BJ (cell line): ENCODE measurements at regions not wholly inside any gene's neighbourhood (a gene's known extent, or its start where the extent isn't known, plus 50 kb on each side); places are given as distances from the start of the nearest gene placed in this dataset.

Experiments
- CTCF ChIA-PET: fragments of 350-600 bp; formaldehyde crosslinking; extraction: SDS; loops from one replicate; lab custom pipeline; 2021; ENCODE audit warnings: antibody characterized with exemption, inconsistent platforms; lab: Yijun Ruan, JAX
- POLR2A ChIA-PET: fragments of 300-600 bp; sonication (Branson Sonifier 250); formaldehyde crosslinking; extraction: SDS; loops from one replicate; lab custom pipeline; 2021; ENCODE audit warnings: antibody characterized with exemption; lab: Charles Lee
- DNase-seq: peaks from one replicate; pipeline ENCODE4 v3.0.0-alpha.2; 2011; ENCODE audit warnings: low read depth
- H3K27me3 ChIP-seq: 2 replicates; pipeline ENCODE4 v1.6.0; 2011; ENCODE audit warnings: low read length; ENCODE audit not compliant: control insufficient read depth, insufficient read depth
- H3K36me3 ChIP-seq: 2 replicates; pipeline ENCODE4 v1.5.1; 2011; ENCODE audit warnings: low read length; ENCODE audit not compliant: control insufficient read depth, insufficient read depth
- H3K4me3 ChIP-seq: 2 replicates; pipeline ENCODE4 v1.5.1; 2011; ENCODE audit warnings: low read depth, mild to moderate bottlenecking, control low read depth, low read length
- TF ChIP-seq, protein P1 (sequence below): IDR thresholded peaks from 2 replicates; pipeline ENCODE4 v1.5.1; 2011; ENCODE audit warnings: low read depth, mild to moderate bottlenecking, control low read depth, inconsistent platforms, low read length, moderate library complexity; ENCODE audit not compliant: insufficient read depth

DNA sequence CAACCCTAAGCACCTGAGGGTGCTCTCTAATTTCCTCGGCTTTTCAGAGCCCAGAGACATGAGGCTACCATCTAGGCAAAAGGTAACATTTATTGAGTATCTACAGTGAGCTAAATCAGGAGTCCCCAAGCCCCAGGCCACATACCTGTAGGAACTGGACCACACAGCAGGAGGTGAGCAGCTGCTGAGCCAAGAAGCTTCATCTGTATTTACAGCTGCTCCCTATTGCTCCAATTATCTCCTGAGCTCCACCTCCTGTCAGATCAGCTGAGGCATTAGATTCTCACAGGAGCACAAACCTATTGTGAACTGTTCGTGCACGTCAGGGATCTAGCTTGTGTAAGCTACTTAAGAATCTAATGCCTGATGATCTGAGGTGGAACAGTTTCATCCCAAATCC lies 70.2 kb downstream of the RND3 start:
- H3K4me3 ChIP-seq, result no peak overlapping the region
- POLR2A ChIA-PET, result no interaction called here
- no peaks in the 10 kb centered on the region for H3K36me3 ChIP-seq
- no peaks in the 10 kb centered on the region for H3K27me3 ChIP-seq
- no peak for DNase-seq
- TF ChIP-seq, protein P1, sequence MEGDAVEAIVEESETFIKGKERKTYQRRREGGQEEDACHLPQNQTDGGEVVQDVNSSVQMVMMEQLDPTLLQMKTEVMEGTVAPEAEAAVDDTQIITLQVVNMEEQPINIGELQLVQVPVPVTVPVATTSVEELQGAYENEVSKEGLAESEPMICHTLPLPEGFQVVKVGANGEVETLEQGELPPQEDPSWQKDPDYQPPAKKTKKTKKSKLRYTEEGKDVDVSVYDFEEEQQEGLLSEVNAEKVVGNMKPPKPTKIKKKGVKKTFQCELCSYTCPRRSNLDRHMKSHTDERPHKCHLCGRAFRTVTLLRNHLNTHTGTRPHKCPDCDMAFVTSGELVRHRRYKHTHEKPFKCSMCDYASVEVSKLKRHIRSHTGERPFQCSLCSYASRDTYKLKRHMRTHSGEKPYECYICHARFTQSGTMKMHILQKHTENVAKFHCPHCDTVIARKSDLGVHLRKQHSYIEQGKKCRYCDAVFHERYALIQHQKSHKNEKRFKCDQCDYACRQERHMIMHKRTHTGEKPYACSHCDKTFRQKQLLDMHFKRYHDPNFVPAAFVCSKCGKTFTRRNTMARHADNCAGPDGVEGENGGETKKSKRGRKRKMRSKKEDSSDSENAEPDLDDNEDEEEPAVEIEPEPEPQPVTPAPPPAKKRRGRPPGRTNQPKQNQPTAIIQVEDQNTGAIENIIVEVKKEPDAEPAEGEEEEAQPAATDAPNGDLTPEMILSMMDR, result no peak
- CTCF ChIA-PET, result interaction anchor here (1.1 kb wide), 1 partner anchor 17 kb away, joined by 4 read pairs; no protein-coding TSS in a partner anchor

DNA sequence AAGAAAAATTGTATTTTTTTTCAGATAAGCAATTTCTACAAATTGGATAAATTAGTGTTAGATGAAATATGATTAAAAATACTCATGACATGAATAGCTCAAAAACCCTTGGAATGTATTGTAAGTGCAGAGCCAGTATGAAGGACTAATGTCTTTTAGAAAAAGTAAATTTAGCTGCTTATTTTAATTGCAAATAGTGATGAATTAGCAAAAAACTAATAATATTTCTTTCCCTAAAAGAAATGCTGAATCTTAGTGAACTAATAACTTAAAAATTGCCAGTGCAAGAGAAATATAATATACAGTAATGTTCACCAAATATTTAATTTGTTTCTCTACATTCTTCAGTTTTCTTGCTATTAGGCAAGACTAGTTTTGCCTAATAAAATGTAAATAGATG lies 72.4 kb downstream of the RND3 start:
- ChIA-PET CTCF (interaction anchor here (1.0 kb wide), 1 partner anchor 10 kb away, joined by 6 read pairs; no protein-coding TSS in a partner anchor), POLR2A (no interaction called here)

GRCh38 chr2:150413910-150414309 lies 73.6 kb downstream of the RND3 start:
- DNase-seq, result no peak
- Histone ChIP-seq H3K4me3 (no peak overlapping the region), H3K27me3 (no peaks in the 10 kb centered on the region), H3K36me3 (no peaks in the 10 kb centered on the region)
- POLR2A ChIA-PET, result no interaction called here
- CTCF ChIA-PET, result interaction anchor here (0.6 kb wide), 1 partner anchor 28 kb away, joined by 3 read pairs; no protein-coding TSS in a partner anchor
- TF ChIP-seq, protein P1, result no peak

More for the DNA sequence above, 72.4 kb downstream of the RND3 start:
- DNase-seq, result no peak
- no peaks in the 10 kb centered on the region for H3K27me3 ChIP-seq
- H3K4me3 ChIP-seq, result no peak overlapping the region
- TF ChIP-seq, protein P1, result no peak
- no peaks in the 10 kb centered on the region for H3K36me3 ChIP-seq

DNA sequence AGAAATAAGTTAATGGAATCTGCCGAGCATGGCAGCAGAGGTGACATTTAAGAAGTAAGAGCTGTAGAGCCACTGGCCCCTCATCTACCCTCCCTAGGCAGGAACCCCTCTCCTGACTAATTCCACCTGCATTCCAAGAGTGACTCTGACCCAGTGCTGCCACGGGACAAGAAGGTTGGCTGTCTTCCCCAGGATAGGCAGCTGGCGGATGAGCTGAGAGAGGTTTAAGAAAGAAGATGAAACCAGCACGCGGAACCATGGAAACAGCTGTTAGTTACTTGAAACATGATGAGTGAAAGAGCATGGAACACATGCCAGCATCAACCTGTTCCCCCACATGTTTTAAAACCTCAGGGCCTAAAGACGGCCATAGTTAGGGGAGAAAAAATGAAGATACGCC lies 74.1 kb downstream of the RND3 start:
- DNase-seq, result no peak
- POLR2A ChIA-PET, result no interaction called here
- Histone ChIP-seq H3K27me3 (no peaks in the 10 kb centered on the region), H3K36me3 (no peaks in the 10 kb centered on the region), H3K4me3 (no peak overlapping the region)
- CTCF ChIA-PET, result interaction anchor here (0.6 to 1.0 kb wide), 2 partner anchors 11 to 615 kb away, joined by 3 to 4 read pairs; no protein-coding TSS in a partner anchor
- TF ChIP-seq, protein P1, result no peak

DNA sequence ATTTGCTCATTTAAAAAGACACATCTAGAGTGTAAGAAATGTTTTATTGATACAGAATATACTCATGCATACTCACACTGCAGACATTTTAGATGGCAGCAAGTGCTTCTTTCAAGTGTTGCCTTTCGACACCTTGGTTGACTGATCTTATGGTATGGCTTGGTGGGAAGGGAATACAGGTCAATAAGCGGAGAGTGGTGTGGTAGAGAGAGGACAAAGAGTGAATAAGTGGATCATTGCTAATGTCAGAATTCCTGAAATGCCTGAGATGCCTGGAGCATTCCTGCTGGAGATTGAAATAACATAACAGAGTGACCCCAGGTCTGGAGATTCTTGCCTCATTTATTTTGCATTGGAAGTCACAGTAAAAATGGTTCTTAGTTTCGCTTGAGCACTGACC lies 76.7 kb downstream of the RND3 start:
- Histone ChIP-seq H3K36me3 (no peaks in the 10 kb centered on the region), H3K27me3 (no peaks in the 10 kb centered on the region), H3K4me3 (no peak overlapping the region)
- POLR2A ChIA-PET, result no interaction called here
- DNase-seq, result no peak
- CTCF ChIA-PET, result no interaction called here
- TF ChIP-seq, protein P1, result no peak
